B cell (primary cell): ENCODE measurements at regions not wholly inside any gene's neighbourhood (a gene's known extent, or its start where the extent isn't known, plus 50 kb on each side); places are given as distances from the start of the nearest gene placed in this dataset.

Source experiments
- ATAC-seq: fragments of 200-7000 bp; cut with Tn5 transposase; one replicate; pipeline ENCODE4 v1.10.0; 2021; ENCODE audit warnings: low read depth, mild to moderate bottlenecking, moderate number of reproducible peaks, moderate library complexity
- CTCF ChIA-PET: fragments of 350-600 bp; sonication (Branson Sonifier 250); formaldehyde crosslinking; loops from one replicate; lab custom pipeline; 2021; ENCODE audit warnings: antibody characterized with exemption, inconsistent platforms; lab: Charles Lee
- POLR2A ChIA-PET: fragments of 350-600 bp; sonication (Branson Sonifier 250); formaldehyde crosslinking; loops from one replicate; lab custom pipeline; 2021; ENCODE audit warnings: antibody characterized with exemption; lab: Charles Lee
- DNase-seq: peaks from one replicate; pipeline ENCODE4 v3.0.0; 2013
- H2AFZ ChIP-seq: 2 replicates; pipeline ENCODE4 v1.6.1; 2012; ENCODE audit warnings: mild to moderate bottlenecking, low read depth, low read length; ENCODE audit not compliant: insufficient read depth, poor library complexity, severe bottlenecking
- H3K27ac ChIP-seq, 2 donors: 1 replicate in 1 of 2; 2 replicates in 1 of 2; pipeline ENCODE4 v1.5.1; 2012 to 2013; ENCODE audit warnings: low read length in 2 of 2, mild to moderate bottlenecking in 2 of 2, moderate library complexity in 1 of 2
- H3K27me3 ChIP-seq, 4 experiments: fragments of 200-600 bp in 1 of 4; sonication (generic) in 1 of 4; replicated peaks in 1 of 4; 1 replicate in 2 of 4; 2 replicates in 2 of 4; pipeline versions ENCODE4 v1.6.1 to v1.7.0; 2013 to 2016; ENCODE audit warnings: low read length in 3 of 4, mild to moderate bottlenecking in 2 of 4, mixed read lengths in 1 of 4, moderate library complexity in 1 of 4; ENCODE audit not compliant: insufficient read depth in 4 of 4, control insufficient read depth in 3 of 4; ENCODE audit errors: control extremely low read depth in 1 of 4
- H3K36me3 ChIP-seq, 2 experiments: replicated peaks in 1 of 2; 1 replicate in 1 of 2; 2 replicates in 1 of 2; pipeline versions ENCODE4 v1.6.1 to v1.7.1; 2013; ENCODE audit warnings: low read length in 1 of 2; ENCODE audit not compliant: insufficient read depth in 2 of 2, control insufficient read depth in 1 of 2; ENCODE audit errors: control extremely low read depth in 1 of 2, extremely low read depth in 1 of 2
- H3K4me1 ChIP-seq, 2 donors: fragments of 200-600 bp in 1 of 2; sonication (generic) in 1 of 2; 1 replicate in 1 of 2; 2 replicates in 1 of 2; pipeline versions ENCODE4 v1.5.1 to v1.6.1; 2013 to 2017; ENCODE audit warnings: low read length in 2 of 2; ENCODE audit not compliant: control insufficient read depth in 2 of 2, insufficient read depth in 2 of 2
- H3K4me2 ChIP-seq: replicated peaks from 2 replicates; pipeline ENCODE3; 2012; ENCODE audit warnings: mild to moderate bottlenecking, low read depth, low read length; ENCODE audit not compliant: poor library complexity, severe bottlenecking
- H3K4me3 ChIP-seq, 5 experiments: fragments of 200-600 bp in 1 of 5; sonication (generic) in 1 of 5; 1 replicate in 3 of 5; 2 replicates in 2 of 5; pipeline versions ENCODE4 v1.5.1 to v1.7.0; 2011 to 2016; ENCODE audit warnings: low read length in 4 of 5, mild to moderate bottlenecking in 4 of 5, low read depth in 2 of 5, control low read depth in 1 of 5, moderate library complexity in 1 of 5; ENCODE audit not compliant: insufficient read depth in 1 of 5; ENCODE audit errors: control extremely low read depth in 1 of 5, extremely low read depth in 1 of 5
- H3K79me2 ChIP-seq: fragments of 200-600 bp; sonication (generic); one replicate; pipeline ENCODE4 v1.6.0; 2016; ENCODE audit warnings: low read length; ENCODE audit not compliant: control insufficient read depth, insufficient read depth
- H3K9ac ChIP-seq: fragments of 200-600 bp; sonication (generic); 2 replicates; pipeline ENCODE4 v1.6.1; 2017; ENCODE audit warnings: mild to moderate bottlenecking, low read length, moderate library complexity
- H3K9me3 ChIP-seq, 3 donors: one replicate each; pipeline versions ENCODE4 v1.6.1 to v1.7.1; 2013; ENCODE audit warnings: low read length in 2 of 3; ENCODE audit not compliant: control insufficient read depth in 2 of 3, insufficient read depth in 1 of 3; ENCODE audit errors: control extremely low read depth in 1 of 3
- H4K20me1 ChIP-seq: 2 replicates; pipeline ENCODE4 v1.6.0; 2012; ENCODE audit warnings: mild to moderate bottlenecking, low read length; ENCODE audit not compliant: insufficient read depth, control insufficient read depth, poor library complexity, severe bottlenecking
- H3K27ac Mint-ChIP-seq: one replicate; pipeline ENCODE4 v1.8.0; 2021; ENCODE audit warnings: mixed read lengths
- H3K27me3 Mint-ChIP-seq: one replicate; pipeline ENCODE4 v1.8.0; 2021; ENCODE audit warnings: mixed read lengths
- H3K4me1 Mint-ChIP-seq: one replicate; pipeline ENCODE4 v1.8.0; 2021; ENCODE audit warnings: mixed read lengths
- H3K4me3 Mint-ChIP-seq: one replicate; pipeline ENCODE4 v1.8.0; 2021; ENCODE audit warnings: mixed read lengths
- H3K9me3 Mint-ChIP-seq: one replicate; pipeline ENCODE4 v1.8.0; 2022; ENCODE audit warnings: mixed read lengths; ENCODE audit not compliant: insufficient read depth
- CTCF ChIP-seq: fragments of 200-600 bp; IDR thresholded peaks from one replicate; pipeline ENCODE4 v1.8.0; 2022; ENCODE audit warnings: antibody characterized with exemption, mild to moderate bottlenecking
- EZH2 ChIP-seq: IDR thresholded peaks from 2 replicates; pipeline ENCODE4 v1.6.1; 2012; ENCODE audit warnings: borderline replicate concordance, low read depth, mild to moderate bottlenecking, moderate library complexity, low read length; ENCODE audit not compliant: insufficient read depth, poor library complexity, severe bottlenecking
- WGBS: methylation state at CpG from one replicate; pipeline ENCODE4 v1.1.5; 2013; ENCODE audit warnings: missing lambda C conversion rate; ENCODE audit not compliant: insufficient coverage; 5-methylcytosine and 5-hydroxymethylcytosine counted together
- intact Hi-C: fragments of 100-400 bp; cut with micrococcal nuclease; formaldehyde crosslinking; loops from one replicate; pipeline ENCODE4 v1.10.0; 2022

DNA sequence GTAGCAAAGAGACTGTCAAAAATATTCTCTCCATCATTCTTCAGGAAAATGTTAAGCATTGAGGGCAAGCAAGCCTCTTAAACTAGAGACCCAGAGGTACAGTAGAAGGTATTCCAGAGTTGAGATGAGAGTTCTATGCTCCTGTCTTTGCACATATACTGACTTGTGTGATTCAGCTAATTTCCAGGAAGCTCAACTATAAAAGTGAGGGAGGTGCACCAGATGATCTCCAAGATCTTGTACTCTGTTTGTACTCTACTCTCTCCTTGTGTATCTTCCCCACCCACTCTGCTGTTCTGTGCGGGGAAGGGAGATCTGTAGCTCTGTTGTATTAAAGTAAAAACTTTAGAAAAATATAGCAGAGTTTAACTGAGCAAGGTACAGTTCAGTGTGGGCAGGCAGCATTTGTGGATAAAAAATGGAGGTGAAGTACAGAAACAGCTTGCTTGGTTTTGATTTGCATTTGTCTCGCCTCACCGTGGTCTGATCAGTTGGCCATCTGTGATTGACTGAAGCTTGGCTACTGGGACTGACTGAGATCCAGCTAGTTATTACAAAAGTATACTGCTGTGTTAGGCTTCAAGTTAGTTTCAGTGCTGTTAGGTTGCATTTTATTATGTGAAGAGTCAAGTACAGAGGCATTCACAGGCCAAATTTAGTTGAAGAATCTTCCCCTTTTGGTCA is 463.1 kb upstream of the GOLIM4 start:
- H3K27ac ChIP-seq, result no peak overlapping the region
- no peaks in the 10 kb centered on the region for H3K9me3 Mint-ChIP-seq
- no peak overlapping the region for H3K4me3 ChIP-seq
- H3K4me2 ChIP-seq, result no peak overlapping the region
- H2AFZ ChIP-seq, result no peak overlapping the region
- DNase-seq (no peak), ATAC-seq (no peak)
- ChIA-PET CTCF (no interaction called here), POLR2A (no interaction called here)
- H3K4me3 Mint-ChIP-seq, result no peak overlapping the region
- no peaks in the 10 kb centered on the region for H3K9me3 ChIP-seq
- intact Hi-C loops, result no loop called here
- H3K36me3 ChIP-seq, result no peaks in the 10 kb centered on the region
- WGBS, result 85% methylated on average over 2 of the region's 3 CpGs
- no peaks in the 10 kb centered on the region for H3K79me2 ChIP-seq
- H3K4me1 ChIP-seq, result no peaks in the 10 kb centered on the region
- no peaks in the 10 kb centered on the region for H3K27me3 Mint-ChIP-seq
- no peaks in the 10 kb centered on the region for H3K27me3 ChIP-seq
- no peak for TF ChIP-seq CTCF
- TF ChIP-seq EZH2, result no peak
- no peak overlapping the region for H3K9ac ChIP-seq
- H3K4me1 Mint-ChIP-seq, result no peaks in the 10 kb centered on the region
- no peaks in the 10 kb centered on the region for H4K20me1 ChIP-seq
- H3K27ac Mint-ChIP-seq, result no peak overlapping the region

- H2AFZ ChIP-seq, result no peak overlapping the region
- no peak for TF ChIP-seq CTCF
- no peak for TF ChIP-seq EZH2
- no peaks in the 10 kb centered on the region for H3K4me1 ChIP-seq
- no peaks in the 10 kb centered on the region for H4K20me1 ChIP-seq
- no peaks in the 10 kb centered on the region for H3K79me2 ChIP-seq
- H3K4me3 Mint-ChIP-seq, result no peak overlapping the region
- H3K4me3 ChIP-seq, result no peak overlapping the region
- no peaks in the 10 kb centered on the region for H3K9me3 Mint-ChIP-seq
- ChIA-PET CTCF (no interaction called here), POLR2A (no interaction called here)
- H3K9me3 ChIP-seq, result no peaks in the 10 kb centered on the region
- H3K27ac Mint-ChIP-seq, result no peak overlapping the region
- H3K27ac ChIP-seq, result no peak overlapping the region
- DNase-seq, result no peak
- no peak overlapping the region for H3K9ac ChIP-seq
- intact Hi-C loops, result no loop called here
- no peak for ATAC-seq
- no peaks in the 10 kb centered on the region for H3K4me1 Mint-ChIP-seq
- no peak overlapping the region for H3K4me2 ChIP-seq
- H3K27me3 ChIP-seq, result no peaks in the 10 kb centered on the region
- no peaks in the 10 kb centered on the region for H3K36me3 ChIP-seq
- H3K27me3 Mint-ChIP-seq, result no peaks in the 10 kb centered on the region
These were observed 456.5 kb upstream of the GOLIM4 start for GRCh38 chr3:168552251-168552650.
